ENCODE measurements at regions not wholly inside any gene's neighbourhood (a gene's known extent, or its start where the extent isn't known, plus 50 kb on each side); places are given as distances from the start of the nearest gene placed in this dataset.

DNA sequence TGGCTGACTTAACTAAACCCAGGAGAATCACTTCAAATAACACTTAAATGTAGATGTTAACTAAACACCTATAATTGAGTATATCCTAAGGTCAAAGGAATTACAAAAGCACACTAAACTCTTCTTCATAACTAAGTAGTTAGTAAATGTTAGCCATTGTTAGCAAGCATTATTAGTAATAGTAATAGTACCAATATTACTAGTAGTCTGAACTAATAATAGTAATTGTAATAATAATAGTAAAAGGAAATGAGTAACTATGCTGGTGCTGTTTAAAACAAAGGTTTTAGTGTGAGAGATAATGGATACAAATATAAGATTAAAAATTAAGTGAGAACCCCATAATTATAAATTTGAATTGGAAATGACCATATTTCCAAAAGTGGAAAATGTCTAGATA lies 641.9 kb upstream of the RORB start:
- Histone ChIP-seq H3K27ac (no peak overlapping the region), H3K4me1 (no peaks in the 10 kb centered on the region), H3K36me3 (no peaks in the 10 kb centered on the region), H3K9me3 (no peaks in the 10 kb centered on the region), H3K4me3 (no peak overlapping the region), H3K27me3 (no peaks in the 10 kb centered on the region)
- no peak for DNase-seq
- intact Hi-C loops (cut with DNase I) = no loop called here
- TF ChIP-seq CTCF (IDR thresholded peaks at IDR 0.05) = no peak
- TF ChIP-seq POLR2A (IDR thresholded peaks at IDR 0.05) = no peak
- ATAC-seq = no peak

DNA sequence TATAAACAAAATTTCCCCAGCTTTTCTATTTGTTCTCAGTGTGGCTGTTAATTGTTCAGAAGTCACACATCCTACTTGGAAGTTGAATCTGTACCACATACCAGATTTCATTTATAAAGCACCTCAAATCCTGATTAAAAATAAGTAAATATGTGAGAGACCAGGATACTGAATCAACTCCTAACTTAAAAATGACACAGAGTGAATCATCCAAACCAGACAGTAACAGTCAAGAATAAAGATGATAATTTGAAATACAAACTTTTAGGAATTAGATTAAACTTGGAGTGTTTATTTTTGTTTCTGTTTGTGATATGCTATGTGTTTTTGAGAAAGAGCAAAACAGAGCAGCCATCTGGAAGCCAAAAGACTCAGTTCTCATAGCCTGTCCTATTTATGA lies 633.2 kb upstream of the RORB start:
- Histone ChIP-seq H3K9me3 (no peaks in the 10 kb centered on the region), H3K4me1 (no peaks in the 10 kb centered on the region), H3K4me3 (no peak overlapping the region), H3K36me3 (no peaks in the 10 kb centered on the region), H3K27me3 (no peaks in the 10 kb centered on the region), H3K27ac (no peak overlapping the region)
- ATAC-seq (no peak), DNase-seq (no peak)
- intact Hi-C loops (cut with DNase I) = no loop called here
- TF ChIP-seq CTCF (IDR thresholded peaks at IDR 0.05) = no peak

DNA sequence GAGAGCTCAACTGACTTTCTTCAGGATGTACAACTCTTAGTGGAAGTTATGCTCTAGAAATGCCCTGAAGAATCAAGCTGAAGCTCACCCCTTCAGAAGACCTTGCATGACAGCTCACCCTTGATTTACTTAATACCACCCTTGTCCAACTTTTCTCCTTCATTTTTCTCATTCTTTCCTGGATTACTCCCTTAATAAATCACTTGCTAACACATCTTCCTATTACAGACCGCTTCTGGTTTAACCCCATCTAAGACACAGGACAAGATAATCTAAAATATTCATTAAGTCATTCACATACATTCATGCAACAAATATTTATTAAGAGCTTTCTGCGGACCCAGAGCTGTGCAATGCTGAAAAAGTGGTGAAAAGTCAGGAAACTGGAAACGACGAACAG lies 630.7 kb upstream of the RORB start:
- Histone ChIP-seq H3K27me3 (no peaks in the 10 kb centered on the region), H3K9me3 (no peaks in the 10 kb centered on the region), H3K36me3 (no peaks in the 10 kb centered on the region), H3K4me3 (no peak overlapping the region), H3K27ac (no peak overlapping the region), H3K4me1 (no peaks in the 10 kb centered on the region)
- ATAC-seq = no peak
- intact Hi-C loops (cut with DNase I) = no loop called here
- DNase-seq = no peak
- TF ChIP-seq POLR2A (IDR thresholded peaks at IDR 0.05) (no peak), CTCF (IDR thresholded peaks at IDR 0.05) (no peak)
- WGBS, 4 donors = 77 to 85% (median 84%) methylated on average over 4 of the region's 4 CpGs

GRCh38 chr9:73869264-73869663 lies 627.9 kb upstream of the RORB start:
- no peaks in the 10 kb centered on the region for H3K4me1 ChIP-seq
- 33 to 53% (median 43%) methylated on average over 3 of the region's 3 CpGs for WGBS, 4 donors
- H3K36me3 ChIP-seq = no peaks in the 10 kb centered on the region
- DNase-seq (no peak), ATAC-seq (no peak)
- intact Hi-C loops (cut with DNase I) = no loop called here
- no peaks in the 10 kb centered on the region for H3K27me3 ChIP-seq
- H3K27ac ChIP-seq = no peak overlapping the region
- TF ChIP-seq CTCF (IDR thresholded peaks at IDR 0.05) = no peak
- no peak for TF ChIP-seq POLR2A (IDR thresholded peaks at IDR 0.05)
- no peaks in the 10 kb centered on the region for H3K9me3 ChIP-seq
- H3K4me3 ChIP-seq = no peak overlapping the region

Measured in heart left ventricle (tissue), 16 donors.